ENCODE measurements at regions not wholly inside any gene's neighbourhood (a gene's known extent, or its start where the extent isn't known, plus 50 kb on each side); places are given as distances from the start of the nearest gene placed in this dataset.
"Not testable (repeated sequence)": the region's sequence is repeated elsewhere in the genome, so short reads cannot be mapped to it uniquely, and the experiment has no call there.

DNA sequence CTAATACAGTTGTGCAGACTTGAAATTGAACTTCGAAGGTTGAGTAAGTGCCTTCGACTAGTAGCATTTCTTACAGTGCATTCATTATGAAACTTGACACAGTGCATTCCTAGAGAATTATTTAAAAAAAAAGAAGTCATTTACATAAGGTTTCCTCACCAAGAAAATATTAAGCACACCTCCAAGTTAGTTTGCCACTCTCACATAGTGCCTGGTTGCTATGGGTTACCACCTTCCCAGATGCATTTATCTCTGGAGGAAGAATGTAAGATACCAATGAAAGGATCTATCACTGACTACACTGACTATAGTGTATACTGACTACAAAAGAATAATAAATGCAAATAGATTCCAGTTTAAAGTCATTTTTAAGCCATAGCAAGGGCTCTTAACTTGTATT lies 311.9 kb upstream of the RASGEF1B start:
- H3K27ac ChIP-seq = no peak overlapping the region
- H3K9me3 ChIP-seq = no peaks in the 10 kb centered on the region
- H3K36me3 ChIP-seq = no peaks in the 10 kb centered on the region
- no peak for DNase-seq
- no peaks in the 10 kb centered on the region for H3K27me3 ChIP-seq
- H3K4me1 ChIP-seq = peaks cover 0 to 11% (median 0%) of the 10 kb centered on the region in 4 donors
- in situ Hi-C loops (cut with MboI; ENCODE audit: low pct_ligation_motif_present in 1 of 4, low pct_unique_long_range_greater_than_20kb in 1 of 4, low sequenced_read_pairs in 3 of 4) (no loop called here), intact Hi-C loops (cut with DNase I; ENCODE audit: low total_unique reads) (no loop called here)
- no peak overlapping the region for H3K4me3 ChIP-seq
- 92 to 100% methylated on average over 2 of the region's 2 CpGs for WGBS, 2 donors (ENCODE audit: low coverage in 1 of 2)
- TF ChIP-seq POLR2AphosphoS5 (IDR thresholded peaks at IDR 0.05) (no peak), POLR2A (IDR thresholded peaks at IDR 0.05) (no peak), EP300 (IDR thresholded peaks at IDR 0.05; ENCODE audit: low read depth) (no peak)
- TF ChIP-seq, protein P1, sequence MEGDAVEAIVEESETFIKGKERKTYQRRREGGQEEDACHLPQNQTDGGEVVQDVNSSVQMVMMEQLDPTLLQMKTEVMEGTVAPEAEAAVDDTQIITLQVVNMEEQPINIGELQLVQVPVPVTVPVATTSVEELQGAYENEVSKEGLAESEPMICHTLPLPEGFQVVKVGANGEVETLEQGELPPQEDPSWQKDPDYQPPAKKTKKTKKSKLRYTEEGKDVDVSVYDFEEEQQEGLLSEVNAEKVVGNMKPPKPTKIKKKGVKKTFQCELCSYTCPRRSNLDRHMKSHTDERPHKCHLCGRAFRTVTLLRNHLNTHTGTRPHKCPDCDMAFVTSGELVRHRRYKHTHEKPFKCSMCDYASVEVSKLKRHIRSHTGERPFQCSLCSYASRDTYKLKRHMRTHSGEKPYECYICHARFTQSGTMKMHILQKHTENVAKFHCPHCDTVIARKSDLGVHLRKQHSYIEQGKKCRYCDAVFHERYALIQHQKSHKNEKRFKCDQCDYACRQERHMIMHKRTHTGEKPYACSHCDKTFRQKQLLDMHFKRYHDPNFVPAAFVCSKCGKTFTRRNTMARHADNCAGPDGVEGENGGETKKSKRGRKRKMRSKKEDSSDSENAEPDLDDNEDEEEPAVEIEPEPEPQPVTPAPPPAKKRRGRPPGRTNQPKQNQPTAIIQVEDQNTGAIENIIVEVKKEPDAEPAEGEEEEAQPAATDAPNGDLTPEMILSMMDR (IDR thresholded peaks at IDR 0.05) = no peak

DNA sequence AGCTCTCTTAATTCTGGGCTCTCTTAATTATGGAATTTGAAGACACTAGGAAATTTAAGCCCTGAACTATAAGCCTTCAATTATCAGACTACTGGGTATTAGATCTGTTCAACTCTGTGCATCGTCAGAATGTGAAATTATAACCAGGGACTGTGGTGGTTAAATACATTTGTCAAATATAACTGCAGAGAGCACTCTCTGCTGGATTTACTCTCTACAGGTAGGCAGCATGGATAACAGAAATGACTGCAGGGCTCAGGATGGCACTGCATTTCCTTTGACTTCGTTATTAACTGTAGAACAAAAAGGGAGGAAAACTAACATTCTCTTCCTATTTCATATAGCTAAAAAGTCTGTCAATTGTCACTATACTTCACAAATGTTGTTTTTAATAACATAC lies 310.1 kb upstream of the RASGEF1B start:
- H3K4me1 ChIP-seq = peaks cover 0 to 11% (median 0%) of the 10 kb centered on the region in 4 donors
- in situ Hi-C loops (cut with MboI; ENCODE audit: low pct_ligation_motif_present in 1 of 4, low pct_unique_long_range_greater_than_20kb in 1 of 4, low sequenced_read_pairs in 3 of 4) = no loop called here
- H3K9me3 ChIP-seq = no peaks in the 10 kb centered on the region
- intact Hi-C loops (cut with DNase I; ENCODE audit: low total_unique reads) = no loop called here
- TF ChIP-seq EP300 (IDR thresholded peaks at IDR 0.05; ENCODE audit: low read depth) = no peak
- no peak for TF ChIP-seq POLR2A (IDR thresholded peaks at IDR 0.05)
- TF ChIP-seq, protein P1 (IDR thresholded peaks at IDR 0.05) = no peak
- TF ChIP-seq POLR2AphosphoS5 (IDR thresholded peaks at IDR 0.05) = no peak
- no peak overlapping the region for H3K27ac ChIP-seq
- no peaks in the 10 kb centered on the region for H3K36me3 ChIP-seq
- WGBS, 2 donors (ENCODE audit: low coverage in 1 of 2) = 70 to 71% methylated on average over 2 of the region's 2 CpGs
- H3K4me3 ChIP-seq = no peak overlapping the region
- H3K27me3 ChIP-seq = no peaks in the 10 kb centered on the region
- DNase-seq = no peak

DNA sequence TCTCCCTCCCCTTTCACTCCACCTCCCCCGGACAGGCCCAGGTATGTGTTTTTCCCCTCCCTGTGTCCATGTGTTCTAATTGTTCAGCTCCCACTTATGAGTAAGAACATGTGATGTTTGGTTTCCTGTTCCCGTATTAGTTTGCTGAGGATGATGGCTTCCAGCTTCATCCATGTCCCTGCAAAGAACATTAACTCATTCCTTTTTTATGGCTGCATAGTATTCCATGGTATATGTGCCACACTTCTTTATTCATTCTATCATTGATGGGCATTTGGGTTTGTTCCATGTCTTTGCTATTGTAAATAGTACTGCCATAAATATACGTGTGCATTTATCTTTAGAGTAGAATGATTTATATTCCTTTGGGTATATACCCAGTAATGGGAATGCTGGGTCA lies 306.0 kb upstream of the RASGEF1B start:
- H3K27ac ChIP-seq; DNase-seq; H3K4me1 ChIP-seq; H3K36me3 ChIP-seq; intact Hi-C loops (cut with DNase I; ENCODE audit: low total_unique reads); H3K9me3 ChIP-seq; H3K4me3 ChIP-seq; H3K27me3 ChIP-seq; in situ Hi-C loops (cut with MboI; ENCODE audit: low pct_ligation_motif_present in 1 of 4, low pct_unique_long_range_greater_than_20kb in 1 of 4, low sequenced_read_pairs in 3 of 4): not testable (repeated sequence)
- 84 to 87% methylated on average over 3 of the region's 3 CpGs for WGBS, 2 donors (ENCODE audit: low coverage in 1 of 2)

DNA sequence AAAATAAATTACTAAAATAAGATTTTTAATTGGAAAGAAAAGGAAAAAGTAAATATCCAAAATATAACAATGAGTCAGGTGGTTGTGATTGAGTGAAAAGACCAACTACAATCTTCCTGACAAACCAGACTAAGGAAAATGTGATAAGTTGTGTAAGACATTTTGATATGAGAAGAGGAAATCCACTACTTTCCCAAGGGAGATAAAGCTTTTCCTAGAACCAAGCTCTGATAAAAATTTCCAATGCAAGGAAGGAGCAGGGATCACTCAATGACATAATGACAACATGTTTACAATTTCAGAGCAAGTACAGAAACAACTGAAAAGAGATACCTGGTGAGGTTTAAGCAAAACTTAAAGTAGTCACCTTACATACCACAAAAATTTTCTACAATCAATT lies 305.1 kb upstream of the RASGEF1B start:
- intact Hi-C loops (cut with DNase I; ENCODE audit: low total_unique reads) = no loop called here

DNA sequence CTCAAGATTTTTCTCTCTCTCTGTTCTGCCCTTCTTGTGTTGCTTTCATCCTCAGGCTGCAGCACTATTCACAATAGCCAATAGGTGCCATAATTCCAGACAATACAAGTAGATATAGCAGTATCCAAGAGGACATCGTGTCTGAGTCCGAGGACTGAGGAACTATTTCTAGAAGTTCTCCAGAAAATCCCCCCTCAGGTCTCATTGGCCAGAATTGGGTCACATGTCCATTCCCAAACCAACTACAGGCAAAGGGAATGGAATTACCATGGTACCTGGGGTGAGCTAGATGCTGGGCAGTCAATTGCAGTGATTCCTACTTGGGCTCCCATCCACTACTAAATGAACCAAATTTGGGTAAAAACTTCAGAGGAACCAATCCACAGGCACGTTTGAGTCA lies 301.9 kb upstream of the RASGEF1B start:
- Histone ChIP-seq H3K36me3 (no peaks in the 10 kb centered on the region), H3K27me3 (no peaks in the 10 kb centered on the region), H3K4me1 (no peaks in the 10 kb centered on the region), H3K4me3 (no peak overlapping the region), H3K9me3 (no peaks in the 10 kb centered on the region), H3K27ac (no peak overlapping the region)
- WGBS, 2 donors (ENCODE audit: low coverage in 1 of 2) = 89 to 100% methylated on average over 1 to 3 of the region's 3 CpGs
- DNase-seq = no peak
- intact Hi-C loops (cut with DNase I; ENCODE audit: low total_unique reads) (no loop called here), in situ Hi-C loops (cut with MboI; ENCODE audit: low pct_ligation_motif_present in 1 of 4, low pct_unique_long_range_greater_than_20kb in 1 of 4, low sequenced_read_pairs in 3 of 4) (no loop called here)
- TF ChIP-seq, protein P1 (IDR thresholded peaks at IDR 0.05) = no peak
- TF ChIP-seq EP300 (IDR thresholded peaks at IDR 0.05; ENCODE audit: low read depth) (no peak), POLR2AphosphoS5 (IDR thresholded peaks at IDR 0.05) (no peak), POLR2A (IDR thresholded peaks at IDR 0.05) (no peak)

More for the DNA sequence above, 305.1 kb upstream of the RASGEF1B start:
- Histone ChIP-seq H3K4me1 (no peaks in the 10 kb centered on the region), H3K27me3 (no peaks in the 10 kb centered on the region), H3K27ac (no peak overlapping the region), H3K9me3 (no peaks in the 10 kb centered on the region), H3K36me3 (no peaks in the 10 kb centered on the region), H3K4me3 (no peak overlapping the region)
- DNase-seq = no peak
- in situ Hi-C loops (cut with MboI; ENCODE audit: low pct_ligation_motif_present in 1 of 4, low pct_unique_long_range_greater_than_20kb in 1 of 4, low sequenced_read_pairs in 3 of 4) = no loop called here
- TF ChIP-seq POLR2A (IDR thresholded peaks at IDR 0.05) (no peak), POLR2AphosphoS5 (IDR thresholded peaks at IDR 0.05) (no peak), EP300 (IDR thresholded peaks at IDR 0.05; ENCODE audit: low read depth) (no peak)
- TF ChIP-seq, protein P1 (IDR thresholded peaks at IDR 0.05) = no peak

Measured in transverse colon (tissue), 4 donors.